A673 (cell line): ENCODE measurements at regions not wholly inside any gene's neighbourhood (a gene's known extent, or its start where the extent isn't known, plus 50 kb on each side); places are given as distances from the start of the nearest gene placed in this dataset.

ENCODE experiments used
- CTCF ChIP-seq: fragments of 300-800, 200-600 bp; sonication (generic); conservative IDR thresholded peaks from 2 replicates; pipeline ENCODE4 v1.5.1; 2017; ENCODE audit warnings: low read depth, mild to moderate bottlenecking, antibody characterized with exemption, low read length, moderate library complexity, mixed read lengths
- EZH2 ChIP-seq: fragments of 200-600 bp; sonication (generic); IDR thresholded peaks from 2 replicates; pipeline ENCODE4 v1.6.1; 2017; ENCODE audit warnings: borderline replicate concordance, low read depth, mild to moderate bottlenecking, mixed read lengths, antibody characterized with exemption, low read length; ENCODE audit not compliant: poor library complexity, severe bottlenecking

DNA sequence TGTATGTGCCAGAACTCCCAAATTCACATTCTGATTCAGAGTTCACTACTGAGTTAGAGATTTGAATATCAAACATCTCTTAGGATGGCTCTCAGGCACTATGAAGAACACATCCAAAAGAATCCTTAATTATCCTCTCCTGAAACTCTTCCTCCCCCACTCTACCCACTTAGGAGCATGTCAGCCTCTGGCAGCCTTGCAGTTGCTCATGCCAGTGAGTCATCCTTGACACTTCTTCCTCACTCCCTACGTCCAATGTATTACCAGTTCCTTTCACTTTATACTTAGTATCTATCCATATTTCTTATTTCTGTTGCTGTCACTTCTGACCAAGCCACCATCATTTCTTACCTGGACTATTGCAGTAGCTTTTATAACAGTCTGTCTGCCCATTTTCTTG lies 192.0 kb upstream of the IMPG1 start:
- TF ChIP-seq CTCF, result no peak
- TF ChIP-seq EZH2, result no peak
